ENCODE measurements at regions not wholly inside any gene's neighbourhood (a gene's known extent, or its start where the extent isn't known, plus 50 kb on each side); places are given as distances from the start of the nearest gene placed in this dataset.
"Not testable (repeated sequence)": the region's sequence is repeated elsewhere in the genome, so short reads cannot be mapped to it uniquely, and the experiment has no call there.

DNA sequence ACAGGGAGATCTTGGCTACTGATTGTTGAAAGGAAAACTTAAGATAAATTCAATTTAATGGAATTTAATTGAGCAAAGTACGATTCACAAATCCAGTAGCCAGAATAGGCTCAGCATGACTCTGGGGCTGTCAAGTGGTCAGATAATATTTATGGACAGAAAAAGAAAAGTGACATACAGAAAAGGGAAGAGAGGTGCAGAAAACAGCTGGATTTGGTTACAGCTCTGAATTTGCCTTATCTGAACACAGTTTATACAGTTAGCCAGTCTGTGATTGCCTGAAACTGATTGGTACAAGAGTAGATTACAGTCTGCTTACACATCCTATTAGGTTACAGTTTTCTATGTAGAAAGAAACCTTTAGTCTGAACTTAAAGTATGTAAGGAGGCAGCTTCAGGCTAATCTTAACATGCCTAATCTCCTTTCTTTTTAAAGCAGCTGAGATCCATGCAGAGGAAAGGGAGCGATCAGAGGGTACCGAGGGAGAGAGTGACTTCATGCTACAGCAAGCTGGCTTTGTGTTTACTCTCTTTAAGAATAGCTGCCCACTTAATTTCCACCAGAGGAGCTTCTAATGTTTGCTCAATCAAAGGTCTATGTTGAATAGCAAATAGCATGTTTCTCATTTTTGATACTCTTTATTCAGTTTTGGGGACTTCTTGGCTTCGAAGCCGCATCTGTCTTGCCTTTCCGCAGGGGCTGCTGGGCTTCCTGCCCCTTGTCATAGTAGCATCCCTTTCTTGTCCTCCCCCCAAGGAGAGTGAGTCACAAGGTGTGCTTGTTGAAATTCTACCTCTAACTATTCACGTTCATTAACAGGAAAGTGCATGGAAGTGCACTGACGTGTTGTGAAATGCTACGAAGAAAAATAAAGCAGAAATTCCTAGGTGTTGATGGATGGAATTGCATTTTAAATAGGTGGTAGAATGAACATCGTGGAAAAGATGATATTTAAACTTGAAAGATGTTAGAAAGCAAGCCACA lies 761.2 kb downstream of the TAF11L14 start:
- Mint-ChIP-seq H3K36me3 (ENCODE audit: insufficient read depth, unreplicated experiment) (no peaks in the 10 kb centered on the region), H3K4me1 (ENCODE audit: low read depth, unreplicated experiment) (no peaks in the 10 kb centered on the region), H3K27ac (ENCODE audit: unreplicated experiment) (no peak overlapping the region), H3K4me3 (ENCODE audit: unreplicated experiment) (no peak overlapping the region), H3K9me3 (ENCODE audit: unreplicated experiment) (no peaks in the 10 kb centered on the region), H3K27me3 (ENCODE audit: insufficient read depth, unreplicated experiment) (no peaks in the 10 kb centered on the region)
- Histone ChIP-seq H3K9me3 (no peaks in the 10 kb centered on the region; the same call in 1 of the 2 replicates), H3K36me3 (ENCODE audit: control insufficient read depth, insufficient read depth, low read length) (no peaks in the 10 kb centered on the region), H3K27me3 (replicated peaks; ENCODE audit: control insufficient read depth, insufficient read depth, low read length) (no peaks in the 10 kb centered on the region), H3K4me3 (ENCODE audit: low read depth, low read length) (no peak overlapping the region), H3K4me1 (no peaks in the 10 kb centered on the region)
- ChIA-PET CTCF (no interaction called here), POLR2A (no interaction called here)
- intact Hi-C loops (cut with micrococcal nuclease; ENCODE audit: unreplicated experiment) = loop anchor here (2.0 kb wide), 1 partner anchor 71 kb away; no protein-coding TSS in a partner anchor
- TF ChIP-seq, protein P1, sequence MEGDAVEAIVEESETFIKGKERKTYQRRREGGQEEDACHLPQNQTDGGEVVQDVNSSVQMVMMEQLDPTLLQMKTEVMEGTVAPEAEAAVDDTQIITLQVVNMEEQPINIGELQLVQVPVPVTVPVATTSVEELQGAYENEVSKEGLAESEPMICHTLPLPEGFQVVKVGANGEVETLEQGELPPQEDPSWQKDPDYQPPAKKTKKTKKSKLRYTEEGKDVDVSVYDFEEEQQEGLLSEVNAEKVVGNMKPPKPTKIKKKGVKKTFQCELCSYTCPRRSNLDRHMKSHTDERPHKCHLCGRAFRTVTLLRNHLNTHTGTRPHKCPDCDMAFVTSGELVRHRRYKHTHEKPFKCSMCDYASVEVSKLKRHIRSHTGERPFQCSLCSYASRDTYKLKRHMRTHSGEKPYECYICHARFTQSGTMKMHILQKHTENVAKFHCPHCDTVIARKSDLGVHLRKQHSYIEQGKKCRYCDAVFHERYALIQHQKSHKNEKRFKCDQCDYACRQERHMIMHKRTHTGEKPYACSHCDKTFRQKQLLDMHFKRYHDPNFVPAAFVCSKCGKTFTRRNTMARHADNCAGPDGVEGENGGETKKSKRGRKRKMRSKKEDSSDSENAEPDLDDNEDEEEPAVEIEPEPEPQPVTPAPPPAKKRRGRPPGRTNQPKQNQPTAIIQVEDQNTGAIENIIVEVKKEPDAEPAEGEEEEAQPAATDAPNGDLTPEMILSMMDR (IDR thresholded peaks at IDR 0.05; ENCODE audit: insufficient read depth in 1 of 2, low read depth in 1 of 2, low read length in 1 of 2, severe bottlenecking in 1 of 2, unreplicated experiment in 1 of 2) = no peak
- no peak for DNase-seq
- no TSS peak for BruUV-seq (replicated peaks)

DNA sequence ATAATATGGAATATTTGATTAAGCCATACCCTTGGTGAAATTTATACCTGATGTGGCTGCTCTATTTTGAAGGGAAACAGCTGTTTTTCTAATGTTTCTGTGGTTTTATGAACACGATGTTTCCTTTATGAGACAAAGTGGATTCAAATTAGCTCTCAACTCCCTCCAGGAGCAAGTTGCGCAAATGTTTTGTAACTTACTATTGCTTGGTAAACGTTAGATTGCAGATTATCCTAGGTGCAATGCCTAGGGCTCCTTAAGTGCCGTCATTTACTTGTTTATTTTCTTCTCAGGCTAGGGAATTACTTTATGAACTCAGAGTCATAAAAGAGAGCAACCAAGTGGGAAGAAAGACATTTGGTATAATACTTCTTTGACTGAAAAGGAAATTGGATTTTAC lies 763.1 kb downstream of the TAF11L14 start:
- ChIA-PET CTCF (no interaction called here), POLR2A (no interaction called here)
- Mint-ChIP-seq H3K27me3 (ENCODE audit: insufficient read depth, unreplicated experiment) (no peaks in the 10 kb centered on the region), H3K4me3 (ENCODE audit: unreplicated experiment) (no peak overlapping the region), H3K27ac (ENCODE audit: unreplicated experiment) (no peak overlapping the region), H3K9me3 (ENCODE audit: unreplicated experiment) (no peaks in the 10 kb centered on the region), H3K36me3 (ENCODE audit: insufficient read depth, unreplicated experiment) (no peaks in the 10 kb centered on the region), H3K4me1 (ENCODE audit: low read depth, unreplicated experiment) (no peaks in the 10 kb centered on the region)
- TF ChIP-seq, protein P1 (IDR thresholded peaks at IDR 0.05; ENCODE audit: insufficient read depth in 1 of 2, low read depth in 1 of 2, low read length in 1 of 2, severe bottlenecking in 1 of 2, unreplicated experiment in 1 of 2) = no peak
- H3K4me1 ChIP-seq = no peaks in the 10 kb centered on the region
- H3K9me3 ChIP-seq = no peaks in the 10 kb centered on the region; the same call in 1 of the 2 replicates
- no peak for DNase-seq
- BruUV-seq (replicated peaks) = no TSS peak
- intact Hi-C loops (cut with micrococcal nuclease; ENCODE audit: unreplicated experiment) = no loop called here
- no peaks in the 10 kb centered on the region for H3K36me3 ChIP-seq (ENCODE audit: control insufficient read depth, insufficient read depth, low read length)
- H3K27me3 ChIP-seq (replicated peaks; ENCODE audit: control insufficient read depth, insufficient read depth, low read length) = no peaks in the 10 kb centered on the region
- no peak overlapping the region for H3K4me3 ChIP-seq (ENCODE audit: low read depth, low read length)

DNA sequence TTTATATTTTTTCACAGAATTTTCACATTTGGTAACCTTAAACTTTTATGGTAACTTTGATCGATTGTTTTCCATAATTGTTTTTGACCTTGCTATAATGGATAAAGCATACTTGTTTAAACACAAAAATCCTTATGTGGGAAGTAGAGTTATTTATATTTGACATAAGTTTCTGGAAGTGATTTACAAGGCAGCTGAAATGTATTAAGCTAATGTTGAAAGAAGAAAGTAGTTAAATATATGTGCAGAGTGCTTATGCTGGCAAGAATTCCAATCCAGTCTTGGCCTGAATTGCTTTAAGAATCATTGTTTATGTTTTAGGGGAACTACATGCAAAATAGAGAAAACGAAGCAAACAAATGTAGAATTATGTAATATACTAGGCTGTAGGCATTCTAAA lies 763.6 kb downstream of the TAF11L14 start:
- BruUV-seq (replicated peaks) = no TSS peak
- POLR2A ChIA-PET = no interaction called here
- intact Hi-C loops (cut with micrococcal nuclease; ENCODE audit: unreplicated experiment) = no loop called here

DNA sequence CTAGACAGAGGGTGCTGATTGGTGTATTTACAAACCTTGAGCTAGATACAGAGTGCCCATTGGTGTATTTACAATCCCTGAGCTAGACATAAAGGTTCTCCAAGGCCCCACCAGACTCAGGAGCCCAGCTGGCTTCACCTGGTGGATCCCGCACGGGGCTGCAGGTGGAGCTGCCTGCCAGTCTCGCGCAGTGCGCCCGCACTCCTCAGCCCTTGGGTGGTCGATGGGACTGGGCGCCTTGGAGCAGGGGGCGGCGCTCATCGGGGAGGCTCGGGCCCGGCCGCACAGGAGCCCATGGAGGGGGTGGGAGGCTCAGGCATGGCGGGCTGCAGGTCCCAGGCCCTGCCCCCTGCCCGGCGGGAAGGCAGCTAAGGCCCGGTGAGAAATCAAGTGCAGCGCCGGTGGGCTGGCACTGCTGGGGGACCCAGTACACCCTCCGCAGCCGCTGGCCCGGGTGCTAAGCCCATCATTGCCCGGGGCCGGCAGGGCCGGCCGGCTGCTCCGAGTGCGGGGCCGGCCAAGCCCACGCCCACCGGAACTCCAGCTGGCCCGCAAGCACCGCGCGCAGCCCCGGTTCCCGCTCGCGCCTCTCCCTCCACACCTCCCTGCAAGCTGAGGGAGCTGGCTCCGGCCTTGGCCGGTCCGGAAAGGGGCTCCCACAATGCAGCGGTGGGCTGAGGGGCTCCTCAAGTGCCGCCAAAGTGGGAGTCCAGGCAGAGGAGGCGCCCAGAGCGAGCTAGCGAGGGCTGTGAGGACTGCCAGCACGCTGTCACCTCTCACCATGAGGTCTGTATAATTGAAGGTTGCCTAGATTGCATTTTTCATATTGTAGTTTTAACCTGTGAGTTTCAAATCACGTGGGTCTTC lies 765.4 kb downstream of the TAF11L14 start:
- intact Hi-C loops (cut with micrococcal nuclease; ENCODE audit: unreplicated experiment) = not testable (repeated sequence)

More for the DNA sequence above, 763.6 kb downstream of the TAF11L14 start:
- Histone ChIP-seq H3K9me3 (no peaks in the 10 kb centered on the region; the same call in 1 of the 2 replicates), H3K4me1 (no peaks in the 10 kb centered on the region), H3K27me3 (replicated peaks; ENCODE audit: control insufficient read depth, insufficient read depth, low read length) (no peaks in the 10 kb centered on the region), H3K4me3 (ENCODE audit: low read depth, low read length) (no peak overlapping the region), H3K36me3 (ENCODE audit: control insufficient read depth, insufficient read depth, low read length) (no peaks in the 10 kb centered on the region)
- Mint-ChIP-seq H3K4me1 (ENCODE audit: low read depth, unreplicated experiment) (no peaks in the 10 kb centered on the region), H3K9me3 (ENCODE audit: unreplicated experiment) (no peaks in the 10 kb centered on the region), H3K27me3 (ENCODE audit: insufficient read depth, unreplicated experiment) (no peaks in the 10 kb centered on the region), H3K4me3 (ENCODE audit: unreplicated experiment) (no peak overlapping the region), H3K36me3 (ENCODE audit: insufficient read depth, unreplicated experiment) (no peaks in the 10 kb centered on the region), H3K27ac (ENCODE audit: unreplicated experiment) (no peak overlapping the region)
- TF ChIP-seq, protein P1 (IDR thresholded peaks at IDR 0.05; ENCODE audit: insufficient read depth in 1 of 2, low read depth in 1 of 2, low read length in 1 of 2, severe bottlenecking in 1 of 2, unreplicated experiment in 1 of 2) = no peak
- no peak for DNase-seq
- CTCF ChIA-PET = no interaction called here

More for the DNA sequence above, 765.4 kb downstream of the TAF11L14 start:
- POLR2A ChIA-PET; DNase-seq; H3K27me3 ChIP-seq (replicated peaks; ENCODE audit: control insufficient read depth, insufficient read depth, low read length); H3K27me3 Mint-ChIP-seq (ENCODE audit: insufficient read depth, unreplicated experiment); H3K36me3 Mint-ChIP-seq (ENCODE audit: insufficient read depth, unreplicated experiment); BruUV-seq (replicated peaks); H3K27ac Mint-ChIP-seq (ENCODE audit: unreplicated experiment); H3K9me3 ChIP-seq; H3K4me3 ChIP-seq (ENCODE audit: low read depth, low read length); H3K9me3 Mint-ChIP-seq (ENCODE audit: unreplicated experiment); H3K4me1 ChIP-seq; H3K36me3 ChIP-seq (ENCODE audit: control insufficient read depth, insufficient read depth, low read length); H3K4me3 Mint-ChIP-seq (ENCODE audit: unreplicated experiment); CTCF ChIA-PET; H3K4me1 Mint-ChIP-seq (ENCODE audit: low read depth, unreplicated experiment): not testable (repeated sequence)
